Peyer's patch (tissue), 4 donors: ENCODE measurements at regions not wholly inside any gene's neighbourhood (a gene's known extent, or its start where the extent isn't known, plus 50 kb on each side); places are given as distances from the start of the nearest gene placed in this dataset.

Source experiments
- POLR2A ChIP-seq, 2 donors: fragments of 450-650 bp; IDR thresholded peaks; one replicate each; pipeline ENCODE4 v1.5.1; 2017; ENCODE audit warnings: antibody characterized with exemption in 2 of 2, mild to moderate bottlenecking in 2 of 2, moderate library complexity in 2 of 2
- TF ChIP-seq, protein P1 (sequence below), 6 experiments: fragments of 450-650 bp in 4 of 6; fragments of 200-600 bp in 2 of 6; sonication (generic) in 1 of 6; IDR thresholded peaks; one replicate each; pipeline ENCODE4 v1.5.1; 2017 to 2019; ENCODE audit warnings: antibody characterized with exemption in 6 of 6, mild to moderate bottlenecking in 3 of 6, moderate library complexity in 1 of 6

DNA sequence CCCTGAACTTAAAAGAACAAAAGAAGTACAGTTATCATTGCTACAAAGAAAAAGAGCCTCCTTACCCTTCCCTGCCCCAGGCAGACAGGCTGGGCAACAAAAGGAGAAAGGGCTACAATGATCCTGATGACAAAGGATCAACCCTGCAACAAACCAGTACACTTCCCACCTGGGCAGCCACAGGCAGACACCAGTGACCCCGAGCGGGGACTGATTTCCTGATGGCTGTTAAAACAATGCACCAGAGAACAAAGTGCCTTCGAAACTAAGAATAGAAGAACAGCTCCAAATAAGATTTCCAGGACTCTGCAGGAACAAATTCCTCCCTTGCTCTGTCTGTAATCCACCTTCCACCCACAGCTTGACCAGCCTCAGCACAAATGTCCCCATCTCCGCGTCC is 106.3 kb upstream of the ARHGEF3 start:
- TF ChIP-seq, protein P1, sequence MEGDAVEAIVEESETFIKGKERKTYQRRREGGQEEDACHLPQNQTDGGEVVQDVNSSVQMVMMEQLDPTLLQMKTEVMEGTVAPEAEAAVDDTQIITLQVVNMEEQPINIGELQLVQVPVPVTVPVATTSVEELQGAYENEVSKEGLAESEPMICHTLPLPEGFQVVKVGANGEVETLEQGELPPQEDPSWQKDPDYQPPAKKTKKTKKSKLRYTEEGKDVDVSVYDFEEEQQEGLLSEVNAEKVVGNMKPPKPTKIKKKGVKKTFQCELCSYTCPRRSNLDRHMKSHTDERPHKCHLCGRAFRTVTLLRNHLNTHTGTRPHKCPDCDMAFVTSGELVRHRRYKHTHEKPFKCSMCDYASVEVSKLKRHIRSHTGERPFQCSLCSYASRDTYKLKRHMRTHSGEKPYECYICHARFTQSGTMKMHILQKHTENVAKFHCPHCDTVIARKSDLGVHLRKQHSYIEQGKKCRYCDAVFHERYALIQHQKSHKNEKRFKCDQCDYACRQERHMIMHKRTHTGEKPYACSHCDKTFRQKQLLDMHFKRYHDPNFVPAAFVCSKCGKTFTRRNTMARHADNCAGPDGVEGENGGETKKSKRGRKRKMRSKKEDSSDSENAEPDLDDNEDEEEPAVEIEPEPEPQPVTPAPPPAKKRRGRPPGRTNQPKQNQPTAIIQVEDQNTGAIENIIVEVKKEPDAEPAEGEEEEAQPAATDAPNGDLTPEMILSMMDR (IDR thresholded peaks at IDR 0.05): no peak
- TF ChIP-seq POLR2A (IDR thresholded peaks at IDR 0.05): no peak
